B cell (primary cell): ENCODE measurements at regions not wholly inside any gene's neighbourhood (a gene's known extent, or its start where the extent isn't known, plus 50 kb on each side); places are given as distances from the start of the nearest gene placed in this dataset.

ENCODE experiments used
- EZH2 ChIP-seq: IDR thresholded peaks from 2 replicates; pipeline ENCODE4 v1.6.1; 2012; ENCODE audit warnings: borderline replicate concordance, low read depth, mild to moderate bottlenecking, moderate library complexity, low read length; ENCODE audit not compliant: insufficient read depth, poor library complexity, severe bottlenecking
- TF ChIP-seq, protein P1 (sequence below): fragments of 200-600 bp; IDR thresholded peaks from one replicate; pipeline ENCODE4 v1.8.0; 2022; ENCODE audit warnings: antibody characterized with exemption, mild to moderate bottlenecking

DNA sequence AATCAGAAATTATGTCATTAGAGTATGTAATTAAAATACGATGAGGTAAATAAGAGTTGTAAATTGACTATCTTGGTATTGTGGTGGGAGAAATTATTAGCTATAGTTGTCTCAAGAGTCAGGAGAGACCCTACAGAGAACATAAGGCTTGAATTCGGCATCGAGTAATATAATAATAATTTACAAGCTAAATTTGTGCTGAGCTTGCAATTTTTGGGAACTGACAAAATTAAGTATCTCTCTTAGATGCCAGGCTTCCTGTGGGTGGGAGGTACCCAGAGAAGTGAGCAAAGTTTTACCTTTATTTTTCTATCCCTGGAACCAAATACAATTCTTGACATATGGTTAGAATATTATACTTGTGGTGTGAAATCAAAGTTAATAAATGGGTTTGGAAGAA lies 1637.0 kb downstream of the EFNB2 start:
- TF ChIP-seq, protein P1, sequence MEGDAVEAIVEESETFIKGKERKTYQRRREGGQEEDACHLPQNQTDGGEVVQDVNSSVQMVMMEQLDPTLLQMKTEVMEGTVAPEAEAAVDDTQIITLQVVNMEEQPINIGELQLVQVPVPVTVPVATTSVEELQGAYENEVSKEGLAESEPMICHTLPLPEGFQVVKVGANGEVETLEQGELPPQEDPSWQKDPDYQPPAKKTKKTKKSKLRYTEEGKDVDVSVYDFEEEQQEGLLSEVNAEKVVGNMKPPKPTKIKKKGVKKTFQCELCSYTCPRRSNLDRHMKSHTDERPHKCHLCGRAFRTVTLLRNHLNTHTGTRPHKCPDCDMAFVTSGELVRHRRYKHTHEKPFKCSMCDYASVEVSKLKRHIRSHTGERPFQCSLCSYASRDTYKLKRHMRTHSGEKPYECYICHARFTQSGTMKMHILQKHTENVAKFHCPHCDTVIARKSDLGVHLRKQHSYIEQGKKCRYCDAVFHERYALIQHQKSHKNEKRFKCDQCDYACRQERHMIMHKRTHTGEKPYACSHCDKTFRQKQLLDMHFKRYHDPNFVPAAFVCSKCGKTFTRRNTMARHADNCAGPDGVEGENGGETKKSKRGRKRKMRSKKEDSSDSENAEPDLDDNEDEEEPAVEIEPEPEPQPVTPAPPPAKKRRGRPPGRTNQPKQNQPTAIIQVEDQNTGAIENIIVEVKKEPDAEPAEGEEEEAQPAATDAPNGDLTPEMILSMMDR: no peak
- no peak for TF ChIP-seq EZH2
